OCI-LY3 (cell line): ENCODE measurements at regions not wholly inside any gene's neighbourhood (a gene's known extent, or its start where the extent isn't known, plus 50 kb on each side); places are given as distances from the start of the nearest gene placed in this dataset.

Experiments
- CTCF ChIP-seq: fragments of 200-600, 300-600 bp; sonication (generic); IDR thresholded peaks from 2 replicates; pipeline ENCODE4 v1.5.1; 2014; ENCODE audit warnings: antibody characterized with exemption, low read length, low read depth
- EZH2phosphoT487 ChIP-seq: fragments of 200-600 bp; shearing (Covaris generic); IDR thresholded peaks from 2 replicates; pipeline ENCODE4 v1.6.1; 2018; ENCODE audit warnings: antibody characterized with exemption, mixed run types, low read depth

- TF ChIP-seq CTCF (no peak), EZH2phosphoT487 (no peak)
Observed at GRCh38 chr5:36396640-36397039, 94.9 kb upstream of the RANBP3L start.
